ENCODE measurements at regions not wholly inside any gene's neighbourhood (a gene's known extent, or its start where the extent isn't known, plus 50 kb on each side); places are given as distances from the start of the nearest gene placed in this dataset.
"Not testable (repeated sequence)": the region's sequence is repeated elsewhere in the genome, so short reads cannot be mapped to it uniquely, and the experiment has no call there.

GRCh38 chr5:34436761-34437501 lies 219.2 kb upstream of the RAI14 start:
- Histone ChIP-seq H3K4me1 (ENCODE audit: control insufficient read depth in 5 of 5, insufficient read depth in 5 of 5, low read length in 5 of 5) (no peaks in the 10 kb centered on the region), H3K27me3 (ENCODE audit: control insufficient read depth in 3 of 3, insufficient read depth in 3 of 3, low read length in 2 of 3) (no peaks in the 10 kb centered on the region), H3K27ac (ENCODE audit: low read depth in 1 of 2, low read length in 1 of 2) (no peak overlapping the region), H3K4me3 (no peak overlapping the region), H3K36me3 (ENCODE audit: control insufficient read depth in 4 of 4, insufficient read depth in 4 of 4, low read length in 4 of 4) (no peaks in the 10 kb centered on the region), H3K9me3 (ENCODE audit: control insufficient read depth in 4 of 4, insufficient read depth in 3 of 4, low read length in 3 of 4) (peaks cover 0 to 4% (median 0%) of the 10 kb centered on the region in 4 donors), H3K9ac (ENCODE audit: insufficient read depth in 1 of 2, low read length in 2 of 2) (no peak overlapping the region)
- TF ChIP-seq, protein P1, sequence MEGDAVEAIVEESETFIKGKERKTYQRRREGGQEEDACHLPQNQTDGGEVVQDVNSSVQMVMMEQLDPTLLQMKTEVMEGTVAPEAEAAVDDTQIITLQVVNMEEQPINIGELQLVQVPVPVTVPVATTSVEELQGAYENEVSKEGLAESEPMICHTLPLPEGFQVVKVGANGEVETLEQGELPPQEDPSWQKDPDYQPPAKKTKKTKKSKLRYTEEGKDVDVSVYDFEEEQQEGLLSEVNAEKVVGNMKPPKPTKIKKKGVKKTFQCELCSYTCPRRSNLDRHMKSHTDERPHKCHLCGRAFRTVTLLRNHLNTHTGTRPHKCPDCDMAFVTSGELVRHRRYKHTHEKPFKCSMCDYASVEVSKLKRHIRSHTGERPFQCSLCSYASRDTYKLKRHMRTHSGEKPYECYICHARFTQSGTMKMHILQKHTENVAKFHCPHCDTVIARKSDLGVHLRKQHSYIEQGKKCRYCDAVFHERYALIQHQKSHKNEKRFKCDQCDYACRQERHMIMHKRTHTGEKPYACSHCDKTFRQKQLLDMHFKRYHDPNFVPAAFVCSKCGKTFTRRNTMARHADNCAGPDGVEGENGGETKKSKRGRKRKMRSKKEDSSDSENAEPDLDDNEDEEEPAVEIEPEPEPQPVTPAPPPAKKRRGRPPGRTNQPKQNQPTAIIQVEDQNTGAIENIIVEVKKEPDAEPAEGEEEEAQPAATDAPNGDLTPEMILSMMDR (IDR thresholded peaks at IDR 0.05; ENCODE audit: control extremely low read depth, extremely low read depth), result no peak
- ATAC-seq (ENCODE audit: insufficient read depth, low FRiP score), result no peak
- no peak for DNase-seq
- WGBS, 2 donors, result 84 to 87% methylated on average over 4 of the region's 4 CpGs

- TF ChIP-seq, protein P1 (IDR thresholded peaks at IDR 0.05; ENCODE audit: control extremely low read depth, extremely low read depth), result no peak
- H3K9ac ChIP-seq (ENCODE audit: insufficient read depth in 1 of 2, low read length in 2 of 2), result no peak overlapping the region
- no peaks in the 10 kb centered on the region for H3K4me1 ChIP-seq (ENCODE audit: control insufficient read depth in 5 of 5, insufficient read depth in 5 of 5, low read length in 5 of 5)
- no peaks in the 10 kb centered on the region for H3K27me3 ChIP-seq (ENCODE audit: control insufficient read depth in 3 of 3, insufficient read depth in 3 of 3, low read length in 2 of 3)
- DNase-seq (no peak), ATAC-seq (ENCODE audit: insufficient read depth, low FRiP score) (no peak)
- H3K9me3 ChIP-seq (ENCODE audit: control insufficient read depth in 4 of 4, insufficient read depth in 3 of 4, low read length in 3 of 4), result no peaks in the 10 kb centered on the region
- H3K27ac ChIP-seq (ENCODE audit: low read depth in 1 of 2, low read length in 1 of 2), result no peak overlapping the region
- no peak overlapping the region for H3K4me3 ChIP-seq
- WGBS, 2 donors, result 70 to 75% methylated on average over 7 of the region's 7 CpGs
- H3K36me3 ChIP-seq (ENCODE audit: control insufficient read depth in 4 of 4, insufficient read depth in 4 of 4, low read length in 4 of 4), result no peaks in the 10 kb centered on the region
Observed at GRCh38 chr5:34439601-34440000, 216.5 kb upstream of the RAI14 start.

- not testable (repeated sequence) for H3K9me3 ChIP-seq (ENCODE audit: control insufficient read depth in 4 of 4, insufficient read depth in 3 of 4, low read length in 3 of 4); H3K9ac ChIP-seq (ENCODE audit: insufficient read depth in 1 of 2, low read length in 2 of 2); H3K36me3 ChIP-seq (ENCODE audit: control insufficient read depth in 4 of 4, insufficient read depth in 4 of 4, low read length in 4 of 4); ATAC-seq (ENCODE audit: insufficient read depth, low FRiP score); H3K27me3 ChIP-seq (ENCODE audit: control insufficient read depth in 3 of 3, insufficient read depth in 3 of 3, low read length in 2 of 3); H3K27ac ChIP-seq (ENCODE audit: low read depth in 1 of 2, low read length in 1 of 2); H3K4me3 ChIP-seq; H3K4me1 ChIP-seq (ENCODE audit: control insufficient read depth in 5 of 5, insufficient read depth in 5 of 5, low read length in 5 of 5); DNase-seq
- 93 to 100% methylated on average over 1 of the region's 1 CpG for WGBS, 2 donors
Observed at GRCh38 chr5:34441767-34442166, 214.4 kb upstream of the RAI14 start.

DNA sequence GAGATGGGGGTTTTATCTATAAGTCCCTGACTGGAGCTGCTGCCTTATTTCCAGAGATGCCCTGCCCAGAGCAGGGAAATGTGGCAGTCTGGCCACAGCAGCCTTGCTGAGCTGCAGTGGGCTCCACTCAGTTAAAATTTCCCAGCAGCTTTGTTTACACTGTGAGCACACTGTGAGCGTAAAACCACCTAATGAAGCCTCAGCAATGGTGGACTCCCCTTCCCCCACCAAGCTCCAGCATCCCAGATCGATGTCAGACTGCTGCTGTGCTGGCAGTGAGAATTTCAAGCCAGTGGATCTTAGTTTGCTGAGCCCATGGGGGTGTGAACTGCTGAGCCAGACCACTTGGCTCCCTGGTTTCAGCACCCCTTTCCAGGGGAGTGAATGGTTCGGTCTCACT lies 208.7 kb upstream of the RAI14 start:
- no peak overlapping the region for H3K4me3 ChIP-seq
- DNase-seq, result no peak
- TF ChIP-seq, protein P1 (IDR thresholded peaks at IDR 0.05; ENCODE audit: control extremely low read depth, extremely low read depth), result no peak
- no peak for ATAC-seq (ENCODE audit: insufficient read depth, low FRiP score)
- peaks cover 0 to 4% (median 0%) of the 10 kb centered on the region in 4 donors for H3K9me3 ChIP-seq (ENCODE audit: control insufficient read depth in 4 of 4, insufficient read depth in 3 of 4, low read length in 3 of 4)
- no peak overlapping the region for H3K27ac ChIP-seq (ENCODE audit: low read depth in 1 of 2, low read length in 1 of 2)
- peaks cover 0 to 5% (median 0%) of the 10 kb centered on the region in 5 donors for H3K4me1 ChIP-seq (ENCODE audit: control insufficient read depth in 5 of 5, insufficient read depth in 5 of 5, low read length in 5 of 5)
- no peak overlapping the region for H3K9ac ChIP-seq (ENCODE audit: insufficient read depth in 1 of 2, low read length in 2 of 2)
- 37 to 51% methylated on average over 3 of the region's 3 CpGs for WGBS, 2 donors
- no peaks in the 10 kb centered on the region for H3K27me3 ChIP-seq (ENCODE audit: control insufficient read depth in 3 of 3, insufficient read depth in 3 of 3, low read length in 2 of 3)
- no peaks in the 10 kb centered on the region for H3K36me3 ChIP-seq (ENCODE audit: control insufficient read depth in 4 of 4, insufficient read depth in 4 of 4, low read length in 4 of 4)

Data from lung (tissue), 11 donors.